ENCODE measurements at regions not wholly inside any gene's neighbourhood (a gene's known extent, or its start where the extent isn't known, plus 50 kb on each side); places are given as distances from the start of the nearest gene placed in this dataset.

- no peak for TF ChIP-seq POLR2AphosphoS5 (IDR thresholded peaks at IDR 0.05; ENCODE audit: low read depth, low read length)
- no peak for TF ChIP-seq RFX5 (IDR thresholded peaks at IDR 0.05; ENCODE audit: low read length)
- TF ChIP-seq, protein P1, sequence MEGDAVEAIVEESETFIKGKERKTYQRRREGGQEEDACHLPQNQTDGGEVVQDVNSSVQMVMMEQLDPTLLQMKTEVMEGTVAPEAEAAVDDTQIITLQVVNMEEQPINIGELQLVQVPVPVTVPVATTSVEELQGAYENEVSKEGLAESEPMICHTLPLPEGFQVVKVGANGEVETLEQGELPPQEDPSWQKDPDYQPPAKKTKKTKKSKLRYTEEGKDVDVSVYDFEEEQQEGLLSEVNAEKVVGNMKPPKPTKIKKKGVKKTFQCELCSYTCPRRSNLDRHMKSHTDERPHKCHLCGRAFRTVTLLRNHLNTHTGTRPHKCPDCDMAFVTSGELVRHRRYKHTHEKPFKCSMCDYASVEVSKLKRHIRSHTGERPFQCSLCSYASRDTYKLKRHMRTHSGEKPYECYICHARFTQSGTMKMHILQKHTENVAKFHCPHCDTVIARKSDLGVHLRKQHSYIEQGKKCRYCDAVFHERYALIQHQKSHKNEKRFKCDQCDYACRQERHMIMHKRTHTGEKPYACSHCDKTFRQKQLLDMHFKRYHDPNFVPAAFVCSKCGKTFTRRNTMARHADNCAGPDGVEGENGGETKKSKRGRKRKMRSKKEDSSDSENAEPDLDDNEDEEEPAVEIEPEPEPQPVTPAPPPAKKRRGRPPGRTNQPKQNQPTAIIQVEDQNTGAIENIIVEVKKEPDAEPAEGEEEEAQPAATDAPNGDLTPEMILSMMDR (IDR thresholded peaks at IDR 0.05), result no peak
- no peak for TF ChIP-seq RAD21 (IDR thresholded peaks at IDR 0.05; ENCODE audit: low read length)
- TF ChIP-seq, protein P2, sequence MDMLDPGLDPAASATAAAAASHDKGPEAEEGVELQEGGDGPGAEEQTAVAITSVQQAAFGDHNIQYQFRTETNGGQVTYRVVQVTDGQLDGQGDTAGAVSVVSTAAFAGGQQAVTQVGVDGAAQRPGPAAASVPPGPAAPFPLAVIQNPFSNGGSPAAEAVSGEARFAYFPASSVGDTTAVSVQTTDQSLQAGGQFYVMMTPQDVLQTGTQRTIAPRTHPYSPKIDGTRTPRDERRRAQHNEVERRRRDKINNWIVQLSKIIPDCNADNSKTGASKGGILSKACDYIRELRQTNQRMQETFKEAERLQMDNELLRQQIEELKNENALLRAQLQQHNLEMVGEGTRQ (IDR thresholded peaks at IDR 0.05; ENCODE audit: borderline replicate concordance, low read depth, low read length), result no peak
- no peak for TF ChIP-seq EZH2phosphoT487 (IDR thresholded peaks at IDR 0.05; ENCODE audit: borderline replicate concordance, low read depth)
- no peak for TF ChIP-seq TAF1 (IDR thresholded peaks at IDR 0.05; ENCODE audit: borderline replicate concordance, low read depth, low read length)
- TF ChIP-seq, protein P3, sequence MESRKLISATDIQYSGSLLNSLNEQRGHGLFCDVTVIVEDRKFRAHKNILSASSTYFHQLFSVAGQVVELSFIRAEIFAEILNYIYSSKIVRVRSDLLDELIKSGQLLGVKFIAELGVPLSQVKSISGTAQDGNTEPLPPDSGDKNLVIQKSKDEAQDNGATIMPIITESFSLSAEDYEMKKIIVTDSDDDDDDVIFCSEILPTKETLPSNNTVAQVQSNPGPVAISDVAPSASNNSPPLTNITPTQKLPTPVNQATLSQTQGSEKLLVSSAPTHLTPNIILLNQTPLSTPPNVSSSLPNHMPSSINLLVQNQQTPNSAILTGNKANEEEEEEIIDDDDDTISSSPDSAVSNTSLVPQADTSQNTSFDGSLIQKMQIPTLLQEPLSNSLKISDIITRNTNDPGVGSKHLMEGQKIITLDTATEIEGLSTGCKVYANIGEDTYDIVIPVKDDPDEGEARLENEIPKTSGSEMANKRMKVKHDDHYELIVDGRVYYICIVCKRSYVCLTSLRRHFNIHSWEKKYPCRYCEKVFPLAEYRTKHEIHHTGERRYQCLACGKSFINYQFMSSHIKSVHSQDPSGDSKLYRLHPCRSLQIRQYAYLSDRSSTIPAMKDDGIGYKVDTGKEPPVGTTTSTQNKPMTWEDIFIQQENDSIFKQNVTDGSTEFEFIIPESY (IDR thresholded peaks at IDR 0.05; ENCODE audit: borderline replicate concordance, low read depth), result no peak
- TF ChIP-seq, protein P4, sequence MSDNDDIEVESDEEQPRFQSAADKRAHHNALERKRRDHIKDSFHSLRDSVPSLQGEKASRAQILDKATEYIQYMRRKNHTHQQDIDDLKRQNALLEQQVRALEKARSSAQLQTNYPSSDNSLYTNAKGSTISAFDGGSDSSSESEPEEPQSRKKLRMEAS (IDR thresholded peaks at IDR 0.05; ENCODE audit: low read depth), result no peak
- no peak for TF ChIP-seq GABPA (IDR thresholded peaks at IDR 0.05; ENCODE audit: low read depth)
These were observed 87.5 kb upstream of the SESN3 start for GRCh38 chr11:95318498-95318897.
